HepG2 (cell line): ENCODE measurements at regions not wholly inside any gene's neighbourhood (a gene's known extent, or its start where the extent isn't known, plus 50 kb on each side); places are given as distances from the start of the nearest gene placed in this dataset.

ENCODE experiments used
- FOXJ3 ChIP-seq: sonication (generic); formaldehyde crosslinking; IDR thresholded peaks from 2 replicates; pipeline ENCODE4 v1.4.0; 2020; ENCODE audit warnings: missing genetic modification reagents, mild to moderate bottlenecking, borderline replicate concordance
- HHEX ChIP-seq: IDR thresholded peaks from 2 replicates; pipeline ENCODE4 v1.6.1; 2016; ENCODE audit warnings: control low read depth
- HNF4G ChIP-seq, 2 experiments: sonication (generic) in 1 of 2; formaldehyde crosslinking in 1 of 2; IDR thresholded peaks; 2 replicates each; pipeline versions ENCODE4 v1.4.0 to v1.6.1; 2011 to 2020; ENCODE audit warnings: borderline replicate concordance in 2 of 2, low read depth in 2 of 2, mild to moderate bottlenecking in 2 of 2, low read length in 1 of 2, missing genetic modification reagents in 1 of 2, moderate library complexity in 1 of 2
- HNRNPL ChIP-seq: fragments of 200-400 bp; formaldehyde crosslinking; IDR thresholded peaks from 2 replicates; pipeline ENCODE4 v1.6.1; 2017; ENCODE audit warnings: mild to moderate bottlenecking, low read depth, low read length
- PAWR ChIP-seq: sonication (generic); formaldehyde crosslinking; IDR thresholded peaks from 2 replicates; pipeline ENCODE4 v1.4.0; 2020; ENCODE audit warnings: missing genetic modification reagents, mild to moderate bottlenecking, borderline replicate concordance
- PHF20 ChIP-seq: sonication (generic); formaldehyde crosslinking; IDR thresholded peaks from 2 replicates; pipeline ENCODE4 v1.5.0; 2020; ENCODE audit warnings: mild to moderate bottlenecking, missing genetic modification reagents
- RELA ChIP-seq: sonication (generic); formaldehyde crosslinking; IDR thresholded peaks from 2 replicates; pipeline ENCODE4 v1.4.0; 2020; ENCODE audit warnings: missing genetic modification reagents
- XRCC5 ChIP-seq: fragments of 200-400 bp; formaldehyde crosslinking; optimal IDR thresholded peaks from 2 replicates; pipeline ENCODE3; 2017; ENCODE audit warnings: mild to moderate bottlenecking, low read length
- ZBTB40 ChIP-seq, 2 experiments: fragments of 450-650 bp in 1 of 2; sonication (generic) in 1 of 2; formaldehyde crosslinking in 1 of 2; IDR thresholded peaks; 2 replicates each; pipeline versions ENCODE4 v1.6.1 to v1.8.0; 2016 to 2022; ENCODE audit warnings: antibody characterized with exemption in 1 of 2, mild to moderate bottlenecking in 1 of 2, missing genetic modification reagents in 1 of 2
- ZBTB7B ChIP-seq: sonication (generic); formaldehyde crosslinking; IDR thresholded peaks from 2 replicates; pipeline ENCODE4 v1.4.0; 2020; ENCODE audit warnings: missing genetic modification reagents
- ZNF484 ChIP-seq: sonication (generic); formaldehyde crosslinking; IDR thresholded peaks from 2 replicates; pipeline ENCODE4 v1.5.1; 2020; ENCODE audit warnings: mild to moderate bottlenecking, low read depth, missing genetic modification reagents, borderline replicate concordance
- TF ChIP-seq, protein P1 (sequence below): sonication (generic); formaldehyde crosslinking; conservative IDR thresholded peaks from 2 replicates; pipeline ENCODE4 v1.4.0; 2020; ENCODE audit warnings: missing genetic modification reagents
- TF ChIP-seq, protein P2 (sequence below): sonication (generic); formaldehyde crosslinking; IDR thresholded peaks from 2 replicates; pipeline ENCODE4 v1.5.1; 2020; ENCODE audit warnings: mild to moderate bottlenecking, missing genetic modification reagents, moderate library complexity

GRCh38 chr13:26951581-26952177, 191.1 kb upstream of the GPR12 start (continued):
- TF ChIP-seq ZBTB40 (IDR thresholded peaks at IDR 0.05) (no peak), ZBTB40 (CRISPR knock-in tag; IDR thresholded peaks at IDR 0.05) (peak; percentile 25; the same call in 1 of the 2 replicates), ZNF484 (no peak), PAWR (CRISPR knock-in tag) (no peak), PHF20 (CRISPR knock-in tag) (no peak), FOXJ3 (CRISPR knock-in tag) (no peak), HHEX (peak; percentile 65; the same call in 1 of the 2 replicates), ZBTB7B (peak; percentile 52; the same call in 1 of the 2 replicates), RELA (CRISPR knock-in tag) (no peak), HNF4G (IDR thresholded peaks at IDR 0.05; ENCODE audit: borderline replicate concordance, low read depth, low read length) (peak; percentile 50; the same call in 1 of the 2 replicates), HNF4G (CRISPR knock-in tag; IDR thresholded peaks at IDR 0.05; ENCODE audit: borderline replicate concordance, low read depth) (no peak), XRCC5 (peak; percentile 32), HNRNPL (peak; percentile 72; the same call in 1 of the 2 replicates)
- TF ChIP-seq, protein P1, sequence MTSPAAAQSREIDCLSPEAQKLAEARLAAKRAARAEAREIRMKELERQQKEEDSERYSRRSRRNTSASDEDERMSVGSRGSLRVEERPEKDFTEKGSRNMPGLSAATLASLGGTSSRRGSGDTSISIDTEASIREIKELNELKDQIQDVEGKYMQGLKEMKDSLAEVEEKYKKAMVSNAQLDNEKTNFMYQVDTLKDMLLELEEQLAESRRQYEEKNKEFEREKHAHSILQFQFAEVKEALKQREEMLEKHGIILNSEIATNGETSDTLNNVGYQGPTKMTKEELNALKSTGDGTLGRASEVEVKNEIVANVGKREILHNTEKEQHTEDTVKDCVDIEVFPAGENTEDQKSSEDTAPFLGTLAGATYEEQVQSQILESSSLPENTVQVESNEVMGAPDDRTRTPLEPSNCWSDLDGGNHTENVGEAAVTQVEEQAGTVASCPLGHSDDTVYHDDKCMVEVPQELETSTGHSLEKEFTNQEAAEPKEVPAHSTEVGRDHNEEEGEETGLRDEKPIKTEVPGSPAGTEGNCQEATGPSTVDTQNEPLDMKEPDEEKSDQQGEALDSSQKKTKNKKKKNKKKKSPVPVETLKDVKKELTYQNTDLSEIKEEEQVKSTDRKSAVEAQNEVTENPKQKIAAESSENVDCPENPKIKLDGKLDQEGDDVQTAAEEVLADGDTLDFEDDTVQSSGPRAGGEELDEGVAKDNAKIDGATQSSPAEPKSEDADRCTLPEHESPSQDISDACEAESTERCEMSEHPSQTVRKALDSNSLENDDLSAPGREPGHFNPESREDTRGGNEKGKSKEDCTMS (CRISPR knock-in tag), result no peak
- TF ChIP-seq, protein P2, sequence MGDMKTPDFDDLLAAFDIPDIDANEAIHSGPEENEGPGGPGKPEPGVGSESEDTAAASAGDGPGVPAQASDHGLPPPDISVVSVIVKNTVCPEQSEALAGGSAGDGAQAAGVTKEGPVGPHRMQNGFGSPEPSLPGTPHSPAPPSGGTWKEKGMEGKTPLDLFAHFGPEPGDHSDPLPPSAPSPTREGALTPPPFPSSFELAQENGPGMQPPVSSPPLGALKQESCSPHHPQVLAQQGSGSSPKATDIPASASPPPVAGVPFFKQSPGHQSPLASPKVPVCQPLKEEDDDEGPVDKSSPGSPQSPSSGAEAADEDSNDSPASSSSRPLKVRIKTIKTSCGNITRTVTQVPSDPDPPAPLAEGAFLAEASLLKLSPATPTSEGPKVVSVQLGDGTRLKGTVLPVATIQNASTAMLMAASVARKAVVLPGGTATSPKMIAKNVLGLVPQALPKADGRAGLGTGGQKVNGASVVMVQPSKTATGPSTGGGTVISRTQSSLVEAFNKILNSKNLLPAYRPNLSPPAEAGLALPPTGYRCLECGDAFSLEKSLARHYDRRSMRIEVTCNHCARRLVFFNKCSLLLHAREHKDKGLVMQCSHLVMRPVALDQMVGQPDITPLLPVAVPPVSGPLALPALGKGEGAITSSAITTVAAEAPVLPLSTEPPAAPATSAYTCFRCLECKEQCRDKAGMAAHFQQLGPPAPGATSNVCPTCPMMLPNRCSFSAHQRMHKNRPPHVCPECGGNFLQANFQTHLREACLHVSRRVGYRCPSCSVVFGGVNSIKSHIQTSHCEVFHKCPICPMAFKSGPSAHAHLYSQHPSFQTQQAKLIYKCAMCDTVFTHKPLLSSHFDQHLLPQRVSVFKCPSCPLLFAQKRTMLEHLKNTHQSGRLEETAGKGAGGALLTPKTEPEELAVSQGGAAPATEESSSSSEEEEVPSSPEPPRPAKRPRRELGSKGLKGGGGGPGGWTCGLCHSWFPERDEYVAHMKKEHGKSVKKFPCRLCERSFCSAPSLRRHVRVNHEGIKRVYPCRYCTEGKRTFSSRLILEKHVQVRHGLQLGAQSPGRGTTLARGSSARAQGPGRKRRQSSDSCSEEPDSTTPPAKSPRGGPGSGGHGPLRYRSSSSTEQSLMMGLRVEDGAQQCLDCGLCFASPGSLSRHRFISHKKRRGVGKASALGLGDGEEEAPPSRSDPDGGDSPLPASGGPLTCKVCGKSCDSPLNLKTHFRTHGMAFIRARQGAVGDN (CRISPR knock-in tag), result peak; percentile 85
